Stimulated activated naive CD8-positive, alpha-beta T cell treated with anti-CD3 and anti-CD28 coated beads, Interleukin-15, amount 100 ng/mL, for 72 hours (primary cell): ENCODE measurements at regions not wholly inside any gene's neighbourhood (a gene's known extent, or its start where the extent isn't known, plus 50 kb on each side); places are given as distances from the start of the nearest gene placed in this dataset.

Experiments used
- ATAC-seq: fragments of 150-1000 bp; cut with Tn5 transposase; 2 replicates; pipeline ENCODE4 v1.10.0; 2021; ENCODE audit warnings: mild to moderate bottlenecking, moderate library complexity
- DNase-seq, 2 donors: peaks; one replicate each; pipeline ENCODE4 v3.0.0; 2021 to 2022
- H3K27ac Mint-ChIP-seq, 2 donors: one replicate each; pipeline ENCODE4 v1.8.0; 2022; ENCODE audit warnings: mild to moderate bottlenecking in 2 of 2, mixed read lengths in 2 of 2, moderate library complexity in 2 of 2
- H3K27me3 Mint-ChIP-seq: one replicate; pipeline ENCODE4 v1.8.0; 2022; ENCODE audit warnings: mixed read lengths
- H3K4me1 Mint-ChIP-seq: one replicate; pipeline ENCODE4 v1.8.0; 2022; ENCODE audit warnings: mild to moderate bottlenecking, mixed read lengths
- H3K4me3 Mint-ChIP-seq, 2 donors: one replicate each; pipeline ENCODE4 v1.8.0; 2022; ENCODE audit warnings: mild to moderate bottlenecking in 2 of 2, mixed read lengths in 2 of 2, moderate library complexity in 1 of 2
- H3K9me3 Mint-ChIP-seq, 2 donors: one replicate each; pipeline ENCODE4 v1.8.0; 2022; ENCODE audit warnings: mixed read lengths in 2 of 2

GRCh38 chr1:67626861-67627235 lies 58.2 kb upstream of the GADD45A start:
- ATAC-seq (no peak), DNase-seq (no peak)
- Mint-ChIP-seq H3K27ac (no peak overlapping the region), H3K4me1 (no peaks in the 10 kb centered on the region), H3K27me3 (no peaks in the 10 kb centered on the region), H3K9me3 (no peaks in the 10 kb centered on the region), H3K4me3 (no peak overlapping the region)

GRCh38 chr1:67627336-67627735 lies 57.7 kb upstream of the GADD45A start:
- no peak overlapping the region for H3K4me3 Mint-ChIP-seq
- no peaks in the 10 kb centered on the region for H3K4me1 Mint-ChIP-seq
- ATAC-seq, result no peak
- no peak overlapping the region for H3K27ac Mint-ChIP-seq
- H3K27me3 Mint-ChIP-seq, result no peaks in the 10 kb centered on the region
- no peaks in the 10 kb centered on the region for H3K9me3 Mint-ChIP-seq
- DNase-seq, result no peak

GRCh38 chr1:67627906-67628305 lies 57.1 kb upstream of the GADD45A start:
- H3K9me3 Mint-ChIP-seq, result no peaks in the 10 kb centered on the region
- H3K4me1 Mint-ChIP-seq, result no peaks in the 10 kb centered on the region
- no peaks in the 10 kb centered on the region for H3K27me3 Mint-ChIP-seq
- ATAC-seq (no peak), DNase-seq (no peak)
- H3K4me3 Mint-ChIP-seq, result no peak overlapping the region
- no peak overlapping the region for H3K27ac Mint-ChIP-seq

- H3K27ac Mint-ChIP-seq, result no peak overlapping the region
- ATAC-seq (no peak), DNase-seq (no peak)
- no peaks in the 10 kb centered on the region for H3K9me3 Mint-ChIP-seq
- H3K4me1 Mint-ChIP-seq, result peaks cover 3% of the 10 kb centered on the region
- H3K4me3 Mint-ChIP-seq, result no peak overlapping the region
- H3K27me3 Mint-ChIP-seq, result no peaks in the 10 kb centered on the region
These were observed 55.5 kb upstream of the GADD45A start for GRCh38 chr1:67629370-67630075.

GRCh38 chr1:67630438-67631045 lies 54.5 kb upstream of the GADD45A start:
- H3K27ac Mint-ChIP-seq, result no peak overlapping the region
- no peak for DNase-seq
- H3K4me1 Mint-ChIP-seq, result peaks cover 13% of the 10 kb centered on the region
- ATAC-seq, result no peak
- no peak overlapping the region for H3K4me3 Mint-ChIP-seq
- H3K9me3 Mint-ChIP-seq, result no peaks in the 10 kb centered on the region
- H3K27me3 Mint-ChIP-seq, result no peaks in the 10 kb centered on the region

- no peak for ATAC-seq
- Mint-ChIP-seq H3K27me3 (no peaks in the 10 kb centered on the region), H3K9me3 (no peaks in the 10 kb centered on the region), H3K27ac (no peak overlapping the region), H3K4me3 (no peak overlapping the region), H3K4me1 (peaks cover 18% of the 10 kb centered on the region)
- DNase-seq, result no peak
These were observed 52.6 kb upstream of the GADD45A start for GRCh38 chr1:67632356-67632755.

GRCh38 chr1:67632811-67633655 lies 52.0 kb upstream of the GADD45A start:
- H3K4me3 Mint-ChIP-seq, result no peak overlapping the region
- H3K9me3 Mint-ChIP-seq, result no peaks in the 10 kb centered on the region
- DNase-seq (no peak), ATAC-seq (no peak)
- H3K27me3 Mint-ChIP-seq, result no peaks in the 10 kb centered on the region
- H3K27ac Mint-ChIP-seq, result no peak overlapping the region
- peaks cover 18% of the 10 kb centered on the region for H3K4me1 Mint-ChIP-seq

- Mint-ChIP-seq H3K4me1 (peaks cover 18% of the 10 kb centered on the region), H3K27ac (no peak overlapping the region), H3K4me3 (no peak overlapping the region), H3K9me3 (no peaks in the 10 kb centered on the region), H3K27me3 (no peaks in the 10 kb centered on the region)
- no peak for DNase-seq
- no peak for ATAC-seq
These were observed 50.5 kb upstream of the GADD45A start for GRCh38 chr1:67634396-67634935.

- ATAC-seq, result no peak
- DNase-seq, result no peak
- H3K27me3 Mint-ChIP-seq, result no peaks in the 10 kb centered on the region
- peaks cover 18% of the 10 kb centered on the region for H3K4me1 Mint-ChIP-seq
- no peaks in the 10 kb centered on the region for H3K9me3 Mint-ChIP-seq
- H3K4me3 Mint-ChIP-seq, result no peak overlapping the region
- H3K27ac Mint-ChIP-seq, result no peak overlapping the region
These were observed 49.8 kb upstream of the GADD45A start for GRCh38 chr1:67635055-67635809.
